HG03378 (cell line): ENCODE measurements at regions not wholly inside any gene's neighbourhood (a gene's known extent, or its start where the extent isn't known, plus 50 kb on each side); places are given as distances from the start of the nearest gene placed in this dataset.

Experiments used
- ATAC-seq: cut with Tn5 transposase; IDR thresholded peaks from one replicate; pipeline ENCODE4 v1.9.1; 2021; ENCODE audit warnings: mild to moderate bottlenecking, moderate library complexity; ENCODE audit not compliant: unreplicated experiment

GRCh38 chr10:131646551-131647525 lies 254.0 kb upstream of the PPP2R2D start:
- ATAC-seq, result no peak

GRCh38 chr10:131647789-131648188 lies 253.0 kb upstream of the PPP2R2D start:
- no peak for ATAC-seq

- no peak for ATAC-seq
Observed at GRCh38 chr10:131648386-131649020, 252.3 kb upstream of the PPP2R2D start.

GRCh38 chr10:131649617-131650016 lies 251.2 kb upstream of the PPP2R2D start:
- no peak for ATAC-seq

GRCh38 chr10:131650169-131650705 lies 250.6 kb upstream of the PPP2R2D start:
- no peak for ATAC-seq

- no peak for ATAC-seq
Observed at GRCh38 chr10:131650771-131651673, 249.8 kb upstream of the PPP2R2D start.

- no peak for ATAC-seq
Observed at GRCh38 chr10:131651674-131652437, 249.0 kb upstream of the PPP2R2D start.

GRCh38 chr10:131652438-131653139 lies 248.2 kb upstream of the PPP2R2D start:
- no peak for ATAC-seq

GRCh38 chr10:131653140-131653539 lies 247.7 kb upstream of the PPP2R2D start:
- ATAC-seq, result no peak

GRCh38 chr10:131653554-131654470 lies 247.0 kb upstream of the PPP2R2D start:
- ATAC-seq, result no peak

GRCh38 chr10:131654471-131655087 lies 246.2 kb upstream of the PPP2R2D start:
- ATAC-seq, result no peak

- no peak for ATAC-seq
Observed at GRCh38 chr10:131655101-131655849, 245.5 kb upstream of the PPP2R2D start.

GRCh38 chr10:131656009-131656408 lies 244.8 kb upstream of the PPP2R2D start:
- no peak for ATAC-seq

GRCh38 chr10:131656431-131656841 lies 244.4 kb upstream of the PPP2R2D start:
- ATAC-seq, result no peak

- ATAC-seq, result no peak
Observed at GRCh38 chr10:131657318-131657984, 243.4 kb upstream of the PPP2R2D start.

GRCh38 chr10:131657985-131658330 lies 242.8 kb upstream of the PPP2R2D start:
- ATAC-seq, result no peak
